ENCODE measurements at regions not wholly inside any gene's neighbourhood (a gene's known extent, or its start where the extent isn't known, plus 50 kb on each side); places are given as distances from the start of the nearest gene placed in this dataset.

GRCh38 chr7:131130324-131130723 lies 197.4 kb upstream of the MKLN1 start:
- H3K36me3 Mint-ChIP-seq (ENCODE audit: insufficient read depth, unreplicated experiment): no peaks in the 10 kb centered on the region
- TF ChIP-seq CTCF (IDR thresholded peaks at IDR 0.05; ENCODE audit: insufficient read depth in 1 of 2, low read depth in 1 of 2, low read length in 1 of 2, severe bottlenecking in 1 of 2, unreplicated experiment in 1 of 2): no peak
- Histone ChIP-seq H3K9me3 (no peaks in the 10 kb centered on the region), H3K4me1 (no peaks in the 10 kb centered on the region), H3K27me3 (replicated peaks; ENCODE audit: control insufficient read depth, insufficient read depth, low read length) (no peaks in the 10 kb centered on the region), H3K36me3 (ENCODE audit: control insufficient read depth, insufficient read depth, low read length) (no peaks in the 10 kb centered on the region), H3K4me3 (ENCODE audit: low read depth, low read length) (no peak overlapping the region)
- intact Hi-C loops (cut with micrococcal nuclease; ENCODE audit: unreplicated experiment): no loop called here
- POLR2A ChIA-PET: no interaction called here
- no peaks in the 10 kb centered on the region for H3K9me3 Mint-ChIP-seq (ENCODE audit: unreplicated experiment)
- H3K27ac Mint-ChIP-seq (ENCODE audit: unreplicated experiment): no peak overlapping the region
- H3K27me3 Mint-ChIP-seq (ENCODE audit: insufficient read depth, unreplicated experiment): peaks cover under 1% of the 10 kb centered on the region
- no peak overlapping the region for H3K4me3 Mint-ChIP-seq (ENCODE audit: unreplicated experiment)
- no peaks in the 10 kb centered on the region for H3K4me1 Mint-ChIP-seq (ENCODE audit: low read depth, unreplicated experiment)
- BruUV-seq (replicated peaks): no TSS peak
- DNase-seq: no peak
- CTCF ChIA-PET: interaction anchor here (0.6 kb wide), 1 partner anchor 372 kb away, joined by 3 read pairs; no protein-coding TSS in a partner anchor

GRCh38 chr7:131131012-131131745 lies 196.5 kb upstream of the MKLN1 start:
- Mint-ChIP-seq H3K27me3 (ENCODE audit: insufficient read depth, unreplicated experiment) (no peaks in the 10 kb centered on the region), H3K36me3 (ENCODE audit: insufficient read depth, unreplicated experiment) (no peaks in the 10 kb centered on the region), H3K4me1 (ENCODE audit: low read depth, unreplicated experiment) (no peaks in the 10 kb centered on the region), H3K4me3 (ENCODE audit: unreplicated experiment) (no peak overlapping the region), H3K9me3 (ENCODE audit: unreplicated experiment) (no peaks in the 10 kb centered on the region), H3K27ac (ENCODE audit: unreplicated experiment) (no peak overlapping the region)
- TF ChIP-seq CTCF (IDR thresholded peaks at IDR 0.05; ENCODE audit: insufficient read depth in 1 of 2, low read depth in 1 of 2, low read length in 1 of 2, severe bottlenecking in 1 of 2, unreplicated experiment in 1 of 2): no peak
- DNase-seq: no peak
- H3K9me3 ChIP-seq: no peaks in the 10 kb centered on the region
- no peak overlapping the region for H3K4me3 ChIP-seq (ENCODE audit: low read depth, low read length)
- no peaks in the 10 kb centered on the region for H3K36me3 ChIP-seq (ENCODE audit: control insufficient read depth, insufficient read depth, low read length)
- intact Hi-C loops (cut with micrococcal nuclease; ENCODE audit: unreplicated experiment): no loop called here
- ChIA-PET POLR2A (no interaction called here), CTCF (interaction anchor here (0.6 kb wide), 1 partner anchor 373 kb away, joined by 3 read pairs; no protein-coding TSS in a partner anchor)
- BruUV-seq (replicated peaks): no TSS peak
- H3K4me1 ChIP-seq: no peaks in the 10 kb centered on the region
- H3K27me3 ChIP-seq (replicated peaks; ENCODE audit: control insufficient read depth, insufficient read depth, low read length): no peaks in the 10 kb centered on the region

- DNase-seq: no peak
- no peaks in the 10 kb centered on the region for H3K27me3 ChIP-seq (replicated peaks; ENCODE audit: control insufficient read depth, insufficient read depth, low read length)
- Mint-ChIP-seq H3K9me3 (ENCODE audit: unreplicated experiment) (no peaks in the 10 kb centered on the region), H3K36me3 (ENCODE audit: insufficient read depth, unreplicated experiment) (no peaks in the 10 kb centered on the region), H3K27me3 (ENCODE audit: insufficient read depth, unreplicated experiment) (no peaks in the 10 kb centered on the region), H3K27ac (ENCODE audit: unreplicated experiment) (no peak overlapping the region), H3K4me1 (ENCODE audit: low read depth, unreplicated experiment) (no peaks in the 10 kb centered on the region), H3K4me3 (ENCODE audit: unreplicated experiment) (no peak overlapping the region)
- H3K36me3 ChIP-seq (ENCODE audit: control insufficient read depth, insufficient read depth, low read length): no peaks in the 10 kb centered on the region
- no peak for TF ChIP-seq CTCF (IDR thresholded peaks at IDR 0.05; ENCODE audit: insufficient read depth in 1 of 2, low read depth in 1 of 2, low read length in 1 of 2, severe bottlenecking in 1 of 2, unreplicated experiment in 1 of 2)
- no peaks in the 10 kb centered on the region for H3K9me3 ChIP-seq
- H3K4me1 ChIP-seq: no peaks in the 10 kb centered on the region
- POLR2A ChIA-PET: no interaction called here
- intact Hi-C loops (cut with micrococcal nuclease; ENCODE audit: unreplicated experiment): no loop called here
- no peak overlapping the region for H3K4me3 ChIP-seq (ENCODE audit: low read depth, low read length)
- BruUV-seq (replicated peaks): no TSS peak
- CTCF ChIA-PET: no interaction called here
Measured at GRCh38 chr7:131131746-131132431, 195.8 kb upstream of the MKLN1 start.
